ENCODE measurements at regions not wholly inside any gene's neighbourhood (a gene's known extent, or its start where the extent isn't known, plus 50 kb on each side); places are given as distances from the start of the nearest gene placed in this dataset.

DNA sequence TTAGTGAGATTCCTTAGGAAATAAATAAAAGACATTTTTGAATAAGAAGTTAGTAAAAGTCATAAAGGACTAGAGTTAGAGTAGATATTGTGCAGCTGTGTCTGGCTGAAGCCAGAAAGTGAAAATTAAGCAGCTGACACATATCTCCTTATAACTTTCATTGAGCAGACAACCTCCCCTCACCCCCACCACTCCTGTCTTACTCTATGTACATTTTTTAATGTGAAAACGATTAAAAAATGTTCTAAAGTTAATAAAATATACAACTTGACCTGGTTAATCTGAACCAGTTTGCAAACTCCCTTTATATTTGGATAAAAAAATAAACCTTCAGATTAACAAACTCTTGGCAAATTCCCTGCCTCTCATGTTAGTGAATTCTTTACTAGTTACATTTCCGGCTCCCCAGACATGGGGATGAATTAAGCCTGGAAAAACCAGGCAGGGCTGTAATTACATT is 462.8 kb downstream of the MEIS1 start:
- DNase-seq = no peak

DNA sequence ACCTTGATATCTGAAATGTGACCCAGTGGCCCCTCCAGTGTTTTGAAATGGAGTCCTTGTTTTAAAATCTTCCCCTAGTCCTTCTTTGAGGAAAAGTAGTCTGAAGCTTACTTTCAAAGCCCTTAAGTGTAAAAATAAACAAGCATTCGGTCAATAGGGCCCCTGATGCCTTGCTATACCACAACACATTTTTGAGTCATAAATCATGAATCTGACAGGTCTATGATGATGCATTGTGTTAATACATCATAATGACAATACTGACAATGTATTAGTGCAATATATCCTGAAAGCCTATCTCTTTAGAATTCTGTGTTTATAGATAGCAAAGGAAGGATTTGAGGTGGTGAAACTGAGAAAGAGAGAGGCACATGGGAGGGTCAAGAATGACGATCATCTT is 464.2 kb downstream of the MEIS1 start:
- DNase-seq = no peak

GRCh38 chr2:66899648-66900047 is 464.7 kb downstream of the MEIS1 start:
- no peak for DNase-seq

- no peak for DNase-seq
Observed at GRCh38 chr2:66901344-66901743, 466.4 kb downstream of the MEIS1 start.

GRCh38 chr2:66903183-66903582 is 468.3 kb downstream of the MEIS1 start:
- no peak for DNase-seq

DNA sequence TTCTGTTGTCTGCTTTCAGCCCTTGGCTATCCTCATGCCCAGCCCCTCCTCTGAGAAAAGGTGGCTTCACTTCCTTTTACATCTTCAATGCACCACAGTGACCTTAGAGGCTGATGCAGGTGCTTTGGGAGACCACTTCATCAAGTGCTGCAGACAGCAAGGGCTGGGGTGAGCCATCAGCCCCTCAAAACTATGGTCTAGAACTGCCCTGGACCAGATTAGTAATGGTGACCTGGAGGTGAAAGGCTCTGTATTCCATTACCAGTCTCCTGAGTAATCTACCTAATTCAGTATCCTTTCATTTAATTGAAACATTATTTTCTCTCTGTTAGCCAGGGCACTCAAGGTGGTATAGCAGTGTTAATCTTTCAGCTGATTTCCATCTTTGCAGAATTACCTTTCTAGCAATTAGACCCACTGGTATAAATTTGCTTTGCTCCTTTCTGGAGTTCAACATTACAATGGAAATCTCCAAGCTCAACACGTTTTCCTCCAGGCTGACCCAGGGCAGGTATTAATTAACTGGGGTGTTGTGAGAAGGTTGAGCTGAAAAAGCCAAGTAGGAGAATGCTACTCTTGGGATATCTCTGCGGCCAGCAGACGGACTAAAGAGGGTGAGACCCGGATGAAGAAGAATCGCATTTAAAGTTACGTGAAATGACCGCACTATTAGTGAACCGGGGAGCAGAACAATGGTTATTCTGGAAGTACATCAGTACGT is 469.0 kb downstream of the MEIS1 start:
- DNase-seq = no peak

DNA sequence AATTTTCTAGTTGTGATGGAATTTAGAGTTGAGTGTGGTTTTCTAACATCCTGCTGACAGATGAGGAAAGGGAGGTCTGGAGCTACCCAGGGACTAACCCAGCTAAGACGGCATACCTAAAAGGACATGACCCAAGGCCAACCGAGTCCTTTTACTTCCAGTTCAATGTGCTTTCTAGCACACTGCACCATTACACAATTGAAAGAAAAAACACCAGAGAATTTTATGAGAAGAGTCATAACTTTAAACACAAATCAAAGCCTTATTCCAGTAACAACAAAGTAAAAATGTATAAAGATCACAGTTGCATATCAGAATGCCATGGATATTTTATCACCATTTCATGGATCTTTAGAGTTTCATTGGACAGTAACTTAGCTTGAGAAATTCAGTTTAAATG is 480.3 kb downstream of the MEIS1 start:
- no peak for DNase-seq

DNA sequence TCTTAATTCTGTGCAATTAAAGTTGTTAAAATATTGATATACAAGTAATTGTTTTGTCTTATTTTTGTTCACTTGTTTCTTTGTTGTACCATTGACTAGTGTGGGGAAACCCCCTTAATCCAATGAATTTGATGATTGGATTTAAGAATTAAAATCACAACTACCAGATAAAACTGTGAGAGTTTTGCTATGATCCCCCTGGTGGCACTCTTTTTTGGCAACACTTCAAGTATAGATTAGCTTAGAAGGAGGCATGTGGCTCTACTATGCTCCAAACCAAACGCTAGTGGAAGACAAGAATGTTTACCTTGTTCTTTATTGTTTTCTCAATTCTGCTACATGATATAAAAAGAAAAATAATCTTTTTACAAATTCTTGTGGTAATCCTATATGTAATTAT is 477.8 kb upstream of the ETAA1 start:
- no peak for DNase-seq

GRCh38 chr2:66920415-66920814 is 476.7 kb upstream of the ETAA1 start:
- DNase-seq = no peak

- no peak for DNase-seq
Observed at GRCh38 chr2:66925128-66925527, 472.0 kb upstream of the ETAA1 start.

DNA sequence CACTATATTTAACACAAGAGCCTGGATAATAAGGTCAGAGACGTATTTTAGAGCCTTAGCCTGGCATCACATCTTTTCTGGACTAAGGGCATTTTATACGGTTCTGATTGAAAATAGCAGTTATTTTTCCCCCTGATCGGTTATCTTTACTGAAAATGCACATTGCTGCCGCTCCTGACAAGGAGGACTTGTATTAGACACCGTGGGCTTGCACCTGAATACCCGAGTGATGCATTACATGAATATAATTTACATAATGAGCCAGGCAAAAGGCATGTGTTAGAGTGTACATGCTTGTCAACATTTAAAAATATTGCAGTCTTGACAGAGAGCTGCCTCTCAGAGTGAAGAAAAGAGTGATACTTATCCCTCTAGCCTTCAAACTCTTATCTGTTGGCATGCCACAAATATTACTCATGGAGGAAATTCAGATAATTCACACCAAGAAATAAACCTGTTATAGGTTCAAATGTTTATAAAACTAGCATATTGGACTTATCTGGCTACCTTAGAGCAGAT is 470.5 kb upstream of the ETAA1 start:
- DNase-seq = no peak

DNA sequence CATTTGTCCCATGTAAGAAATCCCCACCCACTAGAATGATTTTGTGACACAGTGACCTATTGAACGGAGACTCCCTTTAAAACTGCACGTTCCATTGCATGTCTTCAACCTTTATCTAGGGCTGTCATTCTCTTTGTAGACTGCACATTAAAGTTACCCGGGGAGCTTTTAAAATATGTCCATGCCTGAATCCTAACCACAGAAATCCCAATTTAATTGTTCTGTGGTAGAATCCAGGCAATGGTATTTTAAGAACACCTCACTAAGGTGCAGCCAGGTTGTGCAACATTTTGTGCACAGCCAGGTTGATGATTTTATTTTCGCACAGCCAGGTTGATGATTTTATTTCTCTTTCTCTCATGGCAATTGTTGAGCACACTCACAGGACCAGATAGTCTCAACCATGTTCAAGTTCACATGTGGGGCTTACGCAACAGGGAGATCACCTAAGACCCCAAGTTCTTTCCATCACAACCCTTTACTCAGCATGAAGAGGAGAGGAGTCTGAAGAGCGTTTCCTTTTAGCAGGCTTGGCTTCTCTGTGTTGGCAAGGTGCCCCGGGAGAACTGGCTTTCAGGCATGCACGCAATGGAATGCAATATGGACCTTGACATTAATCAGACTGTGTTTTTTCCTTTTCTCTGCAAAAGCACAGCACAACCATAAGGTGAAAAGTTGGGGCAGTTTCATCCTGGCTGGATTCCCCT is 467.3 kb upstream of the ETAA1 start:
- DNase-seq = no peak

- no peak for DNase-seq
Observed at GRCh38 chr2:66930339-66931220, 466.6 kb upstream of the ETAA1 start.

- no peak for DNase-seq
Observed at GRCh38 chr2:66938471-66938967, 458.6 kb upstream of the ETAA1 start.

GRCh38 chr2:66940080-66940479 is 457.1 kb upstream of the ETAA1 start:
- no peak for DNase-seq

GRCh38 chr2:66948234-66948633 is 448.9 kb upstream of the ETAA1 start:
- no peak for DNase-seq

DNA sequence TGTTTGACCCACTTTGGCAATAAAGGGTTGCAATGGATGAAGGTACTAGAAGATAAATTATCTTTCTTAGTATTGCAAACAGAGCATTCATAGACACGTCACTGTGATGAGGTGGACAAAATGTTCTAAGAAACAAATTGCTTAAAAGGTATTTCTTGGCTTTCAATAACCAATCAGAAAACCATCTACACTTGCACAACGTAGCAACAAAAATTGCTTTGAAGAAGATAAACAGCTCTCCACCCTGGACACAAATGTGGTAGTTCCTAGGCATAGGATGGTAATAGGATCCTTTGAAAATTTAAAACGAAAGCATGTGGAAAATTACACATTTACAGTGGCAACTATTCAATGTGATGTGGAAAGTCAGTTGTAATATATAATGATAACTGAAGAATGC is 439.9 kb upstream of the ETAA1 start:
- DNase-seq = no peak

DNA sequence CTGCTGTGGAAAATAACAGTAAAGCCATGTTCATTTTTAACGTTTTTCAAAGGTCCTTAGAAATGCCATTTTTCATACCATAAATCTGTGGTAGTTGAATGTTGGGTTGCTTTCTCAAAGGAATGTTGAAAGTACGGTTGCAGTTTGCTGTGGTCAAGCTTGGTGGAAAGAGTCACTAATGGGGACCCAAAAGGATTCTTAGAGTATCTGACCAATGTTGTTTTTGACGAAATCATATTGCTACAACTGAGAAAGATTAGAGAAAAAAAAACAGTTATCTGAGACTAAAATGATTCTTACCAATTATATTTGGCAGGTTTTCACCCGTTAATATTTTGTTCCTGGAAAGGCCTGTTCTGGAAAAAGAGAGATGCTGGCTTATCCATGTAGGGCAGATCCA is 439.5 kb upstream of the ETAA1 start:
- no peak for DNase-seq

DNA sequence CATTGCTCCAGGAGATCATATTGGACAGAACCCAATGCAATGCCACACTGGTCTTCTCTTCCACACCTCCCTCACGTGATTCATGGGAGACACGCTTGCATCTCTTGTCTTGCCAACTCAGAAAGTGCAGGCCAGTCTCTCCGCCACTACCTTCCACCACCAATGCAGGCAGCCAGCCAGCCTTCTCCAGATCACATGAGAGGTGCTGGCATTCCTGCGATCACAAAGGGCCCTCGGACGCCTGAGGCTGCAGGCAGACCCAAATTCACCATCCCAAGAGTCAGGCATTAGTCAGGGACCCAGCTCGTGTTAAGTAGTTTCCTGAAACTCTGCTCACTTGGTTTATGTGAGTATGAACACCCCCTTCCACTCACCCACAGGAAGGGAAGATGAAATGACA is 437.0 kb upstream of the ETAA1 start:
- no peak for DNase-seq

GRCh38 chr2:66962716-66963115 is 434.4 kb upstream of the ETAA1 start:
- DNase-seq = no peak

GRCh38 chr2:66966631-66967030 is 430.5 kb upstream of the ETAA1 start:
- no peak for DNase-seq

GRCh38 chr2:66968946-66969345 is 428.2 kb upstream of the ETAA1 start:
- no peak for DNase-seq

DNA sequence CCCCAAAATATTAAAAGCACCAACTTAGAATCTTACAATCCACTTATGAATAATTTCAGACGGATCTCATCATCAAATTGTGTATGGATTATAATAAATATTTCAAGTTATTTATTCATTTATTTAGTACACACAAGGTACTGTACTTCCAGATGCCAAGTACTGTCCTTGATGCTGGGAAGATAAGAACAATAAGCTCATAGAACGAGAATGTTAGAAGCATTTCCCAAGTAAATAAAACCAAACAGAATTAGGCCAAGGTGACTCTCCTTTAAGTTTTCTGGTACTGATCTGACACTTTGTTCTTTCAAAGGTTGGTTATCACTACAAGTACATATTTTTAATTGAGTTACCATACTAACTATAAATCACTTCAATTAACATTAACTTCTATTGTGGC is 416.1 kb upstream of the ETAA1 start:
- no peak for DNase-seq
